Activated CD8-positive, alpha-beta memory T cell treated with anti-CD3 and anti-CD28 coated beads, Interleukin-2, amount 10 ng/mL, durations not matched to agents 7 days and 5 days (primary cell): ENCODE measurements at regions not wholly inside any gene's neighbourhood (a gene's known extent, or its start where the extent isn't known, plus 50 kb on each side); places are given as distances from the start of the nearest gene placed in this dataset.

Experiments used
- ATAC-seq: fragments of 150-1000 bp; cut with Tn5 transposase; one replicate; pipeline ENCODE4 v1.10.0; 2021; ENCODE audit warnings: moderate library complexity
- CTCF ChIA-PET: fragments of 350-600 bp; sonication (Branson Sonifier 250); formaldehyde crosslinking; loops from one replicate; lab custom pipeline; 2021; ENCODE audit warnings: antibody characterized with exemption; lab: Charles Lee
- DNase-seq: peaks from one replicate; pipeline ENCODE4 v3.0.0-alpha.2; 2020
- H3K27ac Mint-ChIP-seq: one replicate; pipeline ENCODE4 v1.8.0; 2021; ENCODE audit warnings: mild to moderate bottlenecking, mixed read lengths
- H3K27me3 Mint-ChIP-seq: one replicate; pipeline ENCODE4 v1.8.0; 2021; ENCODE audit warnings: mixed read lengths
- H3K36me3 Mint-ChIP-seq: one replicate; pipeline ENCODE4 v1.8.0; 2021; ENCODE audit warnings: mild to moderate bottlenecking, mixed read lengths
- H3K4me1 Mint-ChIP-seq: one replicate; pipeline ENCODE4 v1.8.0; 2021; ENCODE audit warnings: mixed read lengths
- H3K4me3 Mint-ChIP-seq: one replicate; pipeline ENCODE4 v1.8.0; 2021; ENCODE audit warnings: mild to moderate bottlenecking, moderate library complexity, mixed read lengths
- H3K9me3 Mint-ChIP-seq: one replicate; pipeline ENCODE4 v1.8.0; 2022; ENCODE audit warnings: low read depth, mixed read lengths

- CTCF ChIA-PET, result no interaction called here
- no peak overlapping the region for H3K27ac Mint-ChIP-seq
- peaks cover 10% of the 10 kb centered on the region for H3K9me3 Mint-ChIP-seq
- no peaks in the 10 kb centered on the region for H3K36me3 Mint-ChIP-seq
- ATAC-seq (no peak), DNase-seq (no peak)
- H3K4me3 Mint-ChIP-seq, result no peak overlapping the region
- H3K4me1 Mint-ChIP-seq, result no peaks in the 10 kb centered on the region
- H3K27me3 Mint-ChIP-seq, result no peaks in the 10 kb centered on the region
Observed at GRCh38 chr12:84315926-84316325, 596.7 kb downstream of the SLC6A15 start.

GRCh38 chr12:84313323-84313675 is 599.3 kb downstream of the SLC6A15 start:
- Mint-ChIP-seq H3K9me3 (peaks cover 10% of the 10 kb centered on the region), H3K36me3 (no peaks in the 10 kb centered on the region), H3K4me1 (no peaks in the 10 kb centered on the region), H3K27ac (no peak overlapping the region), H3K27me3 (no peaks in the 10 kb centered on the region), H3K4me3 (no peak overlapping the region)
- ATAC-seq (no peak), DNase-seq (no peak)
- CTCF ChIA-PET, result no interaction called here

DNA sequence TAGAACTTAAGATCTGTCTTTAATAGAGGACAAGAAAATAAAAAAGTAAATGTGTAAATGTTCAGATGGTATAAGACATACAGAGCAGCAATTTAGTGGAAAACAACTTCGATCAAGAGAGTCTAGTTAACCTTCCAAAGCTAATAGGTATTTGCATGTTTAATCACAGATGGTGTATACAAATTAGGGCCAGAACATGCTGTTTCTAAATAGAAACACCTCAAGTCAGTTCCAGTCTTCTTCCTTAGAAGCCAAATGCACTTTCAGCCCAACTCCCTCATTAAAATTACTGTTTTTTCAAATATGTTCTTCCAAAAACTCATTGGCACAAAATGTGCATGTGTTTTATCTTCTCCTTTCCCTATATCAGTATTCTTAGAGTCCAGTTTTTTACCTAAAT is 604.4 kb downstream of the SLC6A15 start:
- no peak overlapping the region for H3K27ac Mint-ChIP-seq
- no peaks in the 10 kb centered on the region for H3K4me1 Mint-ChIP-seq

DNA sequence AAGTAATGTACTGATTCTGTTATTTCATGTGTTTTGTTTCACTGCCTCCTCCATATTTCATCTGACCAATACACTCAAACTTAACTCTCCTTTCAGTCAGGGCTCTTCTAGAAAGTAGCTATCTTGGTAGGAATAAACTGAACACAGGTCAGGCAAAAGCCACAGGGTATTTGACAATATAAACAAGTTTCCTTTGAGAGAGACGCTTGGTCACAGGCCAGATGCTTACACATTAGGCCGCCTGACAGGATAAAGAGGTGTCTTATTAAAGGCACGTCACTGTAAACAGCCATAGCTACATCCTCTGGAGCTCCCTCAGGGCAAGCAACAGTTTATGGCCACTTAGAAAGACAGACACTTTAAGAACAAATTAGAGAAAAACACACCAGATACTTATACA is 607.5 kb downstream of the SLC6A15 start:
- CTCF ChIA-PET, result no interaction called here
- Mint-ChIP-seq H3K27me3 (no peaks in the 10 kb centered on the region), H3K9me3 (peaks cover 10% of the 10 kb centered on the region), H3K27ac (no peak overlapping the region), H3K4me1 (no peaks in the 10 kb centered on the region), H3K4me3 (no peak overlapping the region), H3K36me3 (peaks cover 1% of the 10 kb centered on the region)
- ATAC-seq, result no peak
- no peak for DNase-seq

More for the DNA sequence above, 604.4 kb downstream of the SLC6A15 start:
- DNase-seq, result no peak
- Mint-ChIP-seq H3K9me3 (peaks cover 21% of the 10 kb centered on the region), H3K27me3 (no peaks in the 10 kb centered on the region), H3K4me3 (no peak overlapping the region), H3K36me3 (peaks cover 1% of the 10 kb centered on the region)
- CTCF ChIA-PET, result no interaction called here
- ATAC-seq, result no peak

DNA sequence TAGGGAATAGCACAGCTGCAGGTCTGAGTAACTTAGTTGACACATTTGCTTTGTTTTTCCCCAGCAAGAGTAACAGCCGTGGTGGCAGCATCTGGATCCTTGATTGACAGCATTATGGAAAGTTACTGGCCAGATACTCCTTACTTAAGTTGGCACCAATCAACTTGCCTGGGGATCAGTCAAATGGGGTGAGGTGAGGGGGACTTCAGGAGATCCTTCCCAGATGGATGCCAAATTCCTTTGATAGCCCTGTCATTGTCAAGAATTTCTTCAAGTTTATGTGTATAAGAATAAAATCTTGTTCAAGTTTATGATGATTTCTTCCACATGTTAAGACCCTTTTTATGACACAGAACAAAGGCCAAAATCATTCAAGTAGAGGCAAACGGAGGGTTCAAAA is 618.4 kb downstream of the SLC6A15 start:
- Mint-ChIP-seq H3K4me1 (no peaks in the 10 kb centered on the region), H3K4me3 (no peak overlapping the region), H3K36me3 (no peaks in the 10 kb centered on the region), H3K27ac (no peak overlapping the region), H3K9me3 (no peaks in the 10 kb centered on the region), H3K27me3 (no peaks in the 10 kb centered on the region)
- DNase-seq (no peak), ATAC-seq (no peak)
- CTCF ChIA-PET, result no interaction called here

DNA sequence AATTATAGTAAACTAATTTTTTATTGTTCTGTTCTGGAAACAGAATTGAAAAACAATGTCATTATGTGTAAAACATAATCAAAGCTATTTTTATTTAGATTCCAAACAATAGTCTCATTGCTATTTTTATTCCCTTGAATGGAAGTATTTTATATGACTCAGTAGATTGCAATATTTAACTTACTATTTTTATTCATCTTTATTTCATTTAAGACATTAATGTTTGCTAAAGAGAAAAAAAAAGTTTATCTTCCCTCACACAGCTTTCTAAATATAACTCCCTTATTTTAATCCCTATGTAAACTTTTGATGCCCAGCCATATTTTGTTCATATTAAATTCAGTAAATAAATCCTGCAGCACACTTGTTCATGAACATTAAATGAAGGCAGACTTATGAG is 622.4 kb downstream of the SLC6A15 start:
- Mint-ChIP-seq H3K4me3 (no peak overlapping the region), H3K27ac (no peak overlapping the region), H3K4me1 (no peaks in the 10 kb centered on the region), H3K36me3 (no peaks in the 10 kb centered on the region), H3K27me3 (no peaks in the 10 kb centered on the region), H3K9me3 (no peaks in the 10 kb centered on the region)
- DNase-seq, result no peak
- CTCF ChIA-PET, result no interaction called here
- no peak for ATAC-seq

GRCh38 chr12:84277986-84278385 is 634.6 kb downstream of the SLC6A15 start:
- ATAC-seq, result no peak
- no peaks in the 10 kb centered on the region for H3K27me3 Mint-ChIP-seq
- H3K27ac Mint-ChIP-seq, result no peak overlapping the region
- no peak for DNase-seq
- H3K36me3 Mint-ChIP-seq, result no peaks in the 10 kb centered on the region
- H3K4me3 Mint-ChIP-seq, result no peak overlapping the region
- no peaks in the 10 kb centered on the region for H3K9me3 Mint-ChIP-seq
- H3K4me1 Mint-ChIP-seq, result no peaks in the 10 kb centered on the region
- CTCF ChIA-PET, result no interaction called here

GRCh38 chr12:84276215-84276614 is 636.4 kb downstream of the SLC6A15 start:
- ATAC-seq (no peak), DNase-seq (no peak)
- H3K27ac Mint-ChIP-seq, result no peak overlapping the region
- H3K27me3 Mint-ChIP-seq, result no peaks in the 10 kb centered on the region
- no peaks in the 10 kb centered on the region for H3K9me3 Mint-ChIP-seq
- H3K36me3 Mint-ChIP-seq, result no peaks in the 10 kb centered on the region
- H3K4me1 Mint-ChIP-seq, result no peaks in the 10 kb centered on the region
- no peak overlapping the region for H3K4me3 Mint-ChIP-seq
- CTCF ChIA-PET, result no interaction called here

- Mint-ChIP-seq H3K27me3 (no peaks in the 10 kb centered on the region), H3K4me1 (no peaks in the 10 kb centered on the region), H3K27ac (no peak overlapping the region), H3K36me3 (no peaks in the 10 kb centered on the region), H3K9me3 (no peaks in the 10 kb centered on the region), H3K4me3 (no peak overlapping the region)
- DNase-seq (no peak), ATAC-seq (no peak)
- CTCF ChIA-PET, result no interaction called here
Observed at GRCh38 chr12:84272324-84272723, 640.3 kb downstream of the SLC6A15 start.

- H3K27me3 Mint-ChIP-seq, result no peaks in the 10 kb centered on the region
- no peaks in the 10 kb centered on the region for H3K4me1 Mint-ChIP-seq
- H3K36me3 Mint-ChIP-seq, result no peaks in the 10 kb centered on the region
- H3K4me3 Mint-ChIP-seq, result no peak overlapping the region
- H3K27ac Mint-ChIP-seq, result no peak overlapping the region
- CTCF ChIA-PET, result no interaction called here
- no peaks in the 10 kb centered on the region for H3K9me3 Mint-ChIP-seq
- ATAC-seq (no peak), DNase-seq (no peak)
Observed at GRCh38 chr12:84270470-84271140, 642.0 kb downstream of the SLC6A15 start.

DNA sequence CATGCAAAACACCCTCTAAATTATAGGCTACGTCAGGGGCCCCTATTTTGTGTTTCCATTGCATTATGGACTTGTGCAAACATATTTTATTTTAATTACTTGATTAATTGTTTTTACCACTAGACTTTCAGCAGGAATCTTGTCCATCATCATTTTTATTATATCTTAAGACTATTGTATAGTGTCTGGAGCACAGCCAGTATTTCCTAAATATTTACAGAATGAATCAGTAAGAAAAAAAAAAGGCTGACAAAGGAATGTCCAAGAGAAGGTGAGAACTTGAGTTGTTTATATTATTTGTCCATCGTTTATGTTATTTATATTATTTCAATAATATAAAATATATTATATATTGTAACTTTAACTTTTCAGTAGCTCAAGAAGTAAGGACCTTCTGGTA is 664.7 kb downstream of the SLC6A15 start:
- Mint-ChIP-seq H3K27ac (no peak overlapping the region), H3K9me3 (peaks cover 4% of the 10 kb centered on the region), H3K4me3 (no peak overlapping the region), H3K36me3 (no peaks in the 10 kb centered on the region), H3K4me1 (no peaks in the 10 kb centered on the region), H3K27me3 (no peaks in the 10 kb centered on the region)
- CTCF ChIA-PET, result no interaction called here
- no peak for ATAC-seq
- DNase-seq, result no peak

DNA sequence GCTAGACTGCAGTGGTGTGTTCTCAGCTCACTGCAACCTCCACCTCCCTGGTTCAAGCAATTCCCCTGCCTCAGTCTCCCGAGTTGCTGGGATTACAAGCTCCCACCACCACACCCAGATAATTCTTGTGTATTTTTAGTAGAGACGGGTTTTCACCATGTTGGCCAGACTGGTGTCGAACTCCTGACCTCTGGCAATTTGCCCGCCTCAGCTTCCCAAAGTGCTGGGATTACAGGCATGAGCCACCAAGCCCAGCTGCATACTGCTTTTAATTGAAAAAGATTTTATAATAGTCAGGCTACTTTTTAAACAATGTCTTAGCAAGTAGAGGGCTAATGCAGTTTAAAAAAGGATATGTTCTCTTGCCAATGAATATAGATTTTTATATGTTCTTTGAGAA is 668.9 kb downstream of the SLC6A15 start:
- CTCF ChIA-PET, result interaction anchor here (0.7 kb wide), 1 partner anchor 471 kb away, joined by 3 read pairs; no protein-coding TSS in a partner anchor
- ATAC-seq, result no peak
- Mint-ChIP-seq H3K27me3 (no peaks in the 10 kb centered on the region), H3K36me3 (no peaks in the 10 kb centered on the region), H3K4me1 (no peaks in the 10 kb centered on the region), H3K9me3 (peaks cover 2% of the 10 kb centered on the region), H3K4me3 (no peak overlapping the region), H3K27ac (no peak overlapping the region)
- DNase-seq, result no peak

- H3K27me3 Mint-ChIP-seq, result no peaks in the 10 kb centered on the region
- CTCF ChIA-PET, result no interaction called here
- DNase-seq (no peak), ATAC-seq (no peak)
- no peaks in the 10 kb centered on the region for H3K36me3 Mint-ChIP-seq
- no peaks in the 10 kb centered on the region for H3K4me1 Mint-ChIP-seq
- no peaks in the 10 kb centered on the region for H3K9me3 Mint-ChIP-seq
- H3K4me3 Mint-ChIP-seq, result no peak overlapping the region
- no peak overlapping the region for H3K27ac Mint-ChIP-seq
Observed at GRCh38 chr12:84222841-84223240, 689.8 kb downstream of the SLC6A15 start.

- CTCF ChIA-PET, result no interaction called here
- DNase-seq, result no peak
- Mint-ChIP-seq H3K27me3 (no peaks in the 10 kb centered on the region), H3K27ac (no peak overlapping the region), H3K36me3 (no peaks in the 10 kb centered on the region), H3K9me3 (no peaks in the 10 kb centered on the region), H3K4me1 (no peaks in the 10 kb centered on the region), H3K4me3 (no peak overlapping the region)
- ATAC-seq, result no peak
Observed at GRCh38 chr12:84218406-84218805, 694.2 kb downstream of the SLC6A15 start.

- H3K36me3 Mint-ChIP-seq, result no peaks in the 10 kb centered on the region
- DNase-seq (no peak), ATAC-seq (no peak)
- H3K27ac Mint-ChIP-seq, result no peak overlapping the region
- no peak overlapping the region for H3K4me3 Mint-ChIP-seq
- no peaks in the 10 kb centered on the region for H3K27me3 Mint-ChIP-seq
- peaks cover 7% of the 10 kb centered on the region for H3K9me3 Mint-ChIP-seq
- H3K4me1 Mint-ChIP-seq, result no peaks in the 10 kb centered on the region
- CTCF ChIA-PET, result no interaction called here
Observed at GRCh38 chr12:84201976-84202375, 710.6 kb downstream of the SLC6A15 start.
